GM18499 (cell line): ENCODE measurements at regions not wholly inside any gene's neighbourhood (a gene's known extent, or its start where the extent isn't known, plus 50 kb on each side); places are given as distances from the start of the nearest gene placed in this dataset.

Experiments
- ATAC-seq: cut with Tn5 transposase; IDR thresholded peaks from one replicate; pipeline ENCODE4 v1.9.1; 2021; ENCODE audit warnings: moderate number of reproducible peaks; ENCODE audit not compliant: insufficient read depth, unreplicated experiment

GRCh38 chr2:147567136-147567535 is 277.7 kb upstream of the ACVR2A start:
- ATAC-seq: no peak

- no peak for ATAC-seq
Observed at GRCh38 chr2:147560810-147561535, 283.9 kb upstream of the ACVR2A start.

- no peak for ATAC-seq
Observed at GRCh38 chr2:147559070-147559725, 285.6 kb upstream of the ACVR2A start.

- ATAC-seq: no peak
Observed at GRCh38 chr2:147558620-147559019, 286.2 kb upstream of the ACVR2A start.

- no peak for ATAC-seq
Observed at GRCh38 chr2:147554521-147555107, 290.2 kb upstream of the ACVR2A start.

GRCh38 chr2:147553775-147554271 is 291.0 kb upstream of the ACVR2A start:
- no peak for ATAC-seq

- ATAC-seq: no peak
Observed at GRCh38 chr2:147550995-147551731, 293.7 kb upstream of the ACVR2A start.

- ATAC-seq: no peak
Observed at GRCh38 chr2:147549054-147549453, 295.8 kb upstream of the ACVR2A start.

GRCh38 chr2:147548451-147548850 is 296.4 kb upstream of the ACVR2A start:
- no peak for ATAC-seq

GRCh38 chr2:147547440-147547839 is 297.4 kb upstream of the ACVR2A start:
- no peak for ATAC-seq

- ATAC-seq: no peak
Observed at GRCh38 chr2:147546109-147546508, 298.7 kb upstream of the ACVR2A start.

- no peak for ATAC-seq
Observed at GRCh38 chr2:147543056-147543455, 301.8 kb upstream of the ACVR2A start.

GRCh38 chr2:147542351-147542750 is 302.5 kb upstream of the ACVR2A start:
- ATAC-seq: no peak

GRCh38 chr2:147541314-147541713 is 303.5 kb upstream of the ACVR2A start:
- ATAC-seq: no peak

- no peak for ATAC-seq
Observed at GRCh38 chr2:147538821-147539220, 306.0 kb upstream of the ACVR2A start.

GRCh38 chr2:147538088-147538487 is 306.7 kb upstream of the ACVR2A start:
- ATAC-seq: no peak

- ATAC-seq: no peak
Observed at GRCh38 chr2:147531269-147531668, 313.6 kb upstream of the ACVR2A start.

- ATAC-seq: no peak
Observed at GRCh38 chr2:147530033-147530432, 314.8 kb upstream of the ACVR2A start.

GRCh38 chr2:147525819-147526489 is 318.9 kb upstream of the ACVR2A start:
- no peak for ATAC-seq

GRCh38 chr2:147524912-147525311 is 319.9 kb upstream of the ACVR2A start:
- ATAC-seq: no peak
